Endothelial cell of umbilical vein (primary cell): ENCODE measurements at regions not wholly inside any gene's neighbourhood (a gene's known extent, or its start where the extent isn't known, plus 50 kb on each side); places are given as distances from the start of the nearest gene placed in this dataset.

Experiments
- BruUV-seq: library from RNA; stranded (reverse); fragments of 400-500 nt; replicated peaks from 2 replicates; lab custom pipeline; 2021; lab: Mats Ljungman, UMichigan
- CTCF ChIA-PET: fragments of 300-600, 350-600 bp; sonication (Branson Sonifier 250); formaldehyde crosslinking; loops from one replicate; lab custom pipeline; 2021; ENCODE audit warnings: antibody characterized with exemption, inconsistent platforms; lab: Charles Lee
- POLR2A ChIA-PET: fragments of 300-600, 350-600 bp; sonication (Branson Sonifier 250); formaldehyde crosslinking; loops from one replicate; lab custom pipeline; 2021; ENCODE audit warnings: antibody characterized with exemption, inconsistent platforms; lab: Charles Lee
- DNase-seq: peaks from one replicate; pipeline ENCODE4 v3.0.0-alpha.2; 2011; ENCODE audit warnings: low read depth, low spot score
- FAIRE-seq: peaks from 2 replicates; lab custom pipeline; 2011; peaks lifted over from hg19 to GRCh38; lab: Jason Lieb, UNC
- H2AFZ ChIP-seq: 2 replicates; pipeline ENCODE4 v1.6.0; 2012; ENCODE audit warnings: low read depth, low read length, control low read depth, inconsistent platforms
- H3K27ac ChIP-seq: 2 replicates; pipeline ENCODE4 v1.5.1; 2011; ENCODE audit warnings: low read depth, mild to moderate bottlenecking, control low read depth, low read length, moderate library complexity; ENCODE audit not compliant: insufficient read depth
- H3K27me3 ChIP-seq, 2 experiments: 2 replicates each; pipeline versions ENCODE4 v1.6.0 to v1.6.1; 2011; ENCODE audit warnings: low read length in 2 of 2, mixed read lengths in 1 of 2; ENCODE audit not compliant: control insufficient read depth in 2 of 2, insufficient read depth in 2 of 2
- H3K36me3 ChIP-seq, 2 experiments: 2 replicates in 1 of 2; 3 replicates in 1 of 2; pipeline ENCODE4 v1.5.1; 2011; ENCODE audit warnings: low read length in 2 of 2, mild to moderate bottlenecking in 1 of 2, moderate library complexity in 1 of 2; ENCODE audit not compliant: control insufficient read depth in 2 of 2, insufficient read depth in 2 of 2; ENCODE audit errors: extremely low read depth in 1 of 2
- H3K4me1 ChIP-seq: 3 replicates; pipeline ENCODE4 v1.5.1; 2011; ENCODE audit warnings: mild to moderate bottlenecking, low read length; ENCODE audit not compliant: control insufficient read depth, insufficient read depth; ENCODE audit errors: extremely low read depth
- H3K4me2 ChIP-seq: 2 replicates; pipeline ENCODE4 v1.6.1; 2011; ENCODE audit warnings: low read length, control low read depth, mixed read lengths; ENCODE audit not compliant: insufficient read depth
- H3K4me3 ChIP-seq, 3 experiments: fragments of 200-600 bp in 1 of 3; sonication (generic), shearing (Covaris generic) in 1 of 3; replicated peaks in 1 of 3; 2 replicates each; pipeline ENCODE4 v1.5.1; 2011 to 2016; ENCODE audit warnings: control low read depth in 3 of 3, low read length in 3 of 3, mild to moderate bottlenecking in 2 of 3, inconsistent platforms in 1 of 3, low read depth in 1 of 3, moderate library complexity in 1 of 3; ENCODE audit not compliant: insufficient read depth in 1 of 3
- H3K79me2 ChIP-seq: 2 replicates; pipeline ENCODE4 v1.6.0; 2012; ENCODE audit warnings: low read length, inconsistent platforms; ENCODE audit not compliant: control insufficient read depth, insufficient read depth
- H3K9ac ChIP-seq: replicated peaks from 2 replicates; pipeline ENCODE3; 2011; ENCODE audit warnings: low read length, control low read depth; ENCODE audit not compliant: insufficient read depth; ENCODE audit errors: extremely low read depth
- H3K9me1 ChIP-seq: replicated peaks from 3 replicates; pipeline ENCODE4 v1.6.0; 2011; ENCODE audit warnings: mild to moderate bottlenecking, low read length; ENCODE audit not compliant: control insufficient read depth, insufficient read depth; ENCODE audit errors: extremely low read depth
- H3K9me3 ChIP-seq: replicated peaks from 2 replicates; pipeline ENCODE4 v1.5.1; 2012; ENCODE audit warnings: low read length, inconsistent platforms; ENCODE audit not compliant: control insufficient read depth, insufficient read depth
- H4K20me1 ChIP-seq: replicated peaks from 2 replicates; pipeline ENCODE3; 2011; ENCODE audit warnings: mild to moderate bottlenecking, low read length; ENCODE audit not compliant: control insufficient read depth, insufficient read depth; ENCODE audit errors: extremely low read depth
- CTCF ChIP-seq, 2 donors: IDR thresholded peaks; 1 replicate in 1 of 2; 2 replicates in 1 of 2; pipeline ENCODE4 v1.5.1; 2011; ENCODE audit warnings: low read length in 2 of 2, mild to moderate bottlenecking in 2 of 2, moderate library complexity in 2 of 2, control low read depth in 1 of 2, inconsistent platforms in 1 of 2, low read depth in 1 of 2; ENCODE audit not compliant: insufficient read depth in 1 of 2; ENCODE audit errors: extremely low read depth in 1 of 2
- EZH2 ChIP-seq: IDR thresholded peaks from 2 replicates; pipeline ENCODE4 v1.6.1; 2012; ENCODE audit warnings: borderline replicate concordance, low read depth, mild to moderate bottlenecking, moderate library complexity, low read length, inconsistent platforms; ENCODE audit not compliant: severe bottlenecking
- FOS ChIP-seq: IDR thresholded peaks from 2 replicates; pipeline ENCODE4 v1.6.1; 2011; ENCODE audit warnings: mild to moderate bottlenecking, low read length, moderate library complexity, borderline replicate concordance; ENCODE audit not compliant: insufficient read depth
- GATA2 ChIP-seq: IDR thresholded peaks from 2 replicates; pipeline ENCODE4 v1.7.0; 2011; ENCODE audit warnings: low read depth, mild to moderate bottlenecking, moderate library complexity, mixed read lengths, low read length; ENCODE audit not compliant: insufficient read length, insufficient read depth
- JUN ChIP-seq: IDR thresholded peaks from 2 replicates; pipeline ENCODE4 v1.6.1; 2011; ENCODE audit warnings: borderline replicate concordance, low read depth; ENCODE audit not compliant: insufficient read length, insufficient read depth
- MAX ChIP-seq: IDR thresholded peaks from 2 replicates; pipeline ENCODE4 v1.6.1; 2011; ENCODE audit not compliant: insufficient read depth, insufficient read length
- MYC ChIP-seq: IDR thresholded peaks from one replicate; pipeline ENCODE4 v1.6.1; 2011; ENCODE audit warnings: mild to moderate bottlenecking, low read depth, low read length
- POLR2A ChIP-seq: IDR thresholded peaks from 2 replicates; pipeline ENCODE4 v1.6.1; 2012; ENCODE audit warnings: low read depth, mild to moderate bottlenecking, control low read depth, low read length
- POLR2AphosphoS5 ChIP-seq: IDR thresholded peaks from 2 replicates; pipeline ENCODE4 v1.6.1; 2012; ENCODE audit warnings: low read depth, mild to moderate bottlenecking, control low read depth, low read length, moderate library complexity; ENCODE audit not compliant: insufficient read depth
- dilution Hi-C: fragments of 300-500 bp; cut with MboI; formaldehyde crosslinking; loops from one replicate; pipeline ENCODE4 v1.15.0; 2019; ENCODE audit warnings: low sequenced_read_pairs; ENCODE audit not compliant: extremely low pct_ligation_motif_present
- intact Hi-C: fragments of 100-400 bp; cut with micrococcal nuclease; formaldehyde crosslinking; loops from one replicate; pipeline ENCODE4 v1.10.0; 2022

- Histone ChIP-seq H3K9ac (no peak overlapping the region), H4K20me1 (no peaks in the 10 kb centered on the region), H3K79me2 (no peaks in the 10 kb centered on the region), H3K27me3 (no peaks in the 10 kb centered on the region), H3K4me3 (no peak overlapping the region), H3K9me1 (no peaks in the 10 kb centered on the region), H3K4me1 (no peaks in the 10 kb centered on the region), H3K4me2 (no peak overlapping the region), H2AFZ (no peak overlapping the region), H3K9me3 (no peaks in the 10 kb centered on the region), H3K36me3 (no peaks in the 10 kb centered on the region), H3K27ac (no peak overlapping the region)
- POLR2A ChIA-PET, result no interaction called here
- intact Hi-C loops, result no loop called here
- DNase-seq, result no peak
- FAIRE-seq, result no peak
- no TSS peak for BruUV-seq
- dilution Hi-C loops, result no loop called here
- CTCF ChIA-PET, result no interaction called here
- TF ChIP-seq MYC, result no peak
- TF ChIP-seq POLR2A, result no peak
- TF ChIP-seq MAX, result no peak
- no peak for TF ChIP-seq FOS
- TF ChIP-seq CTCF (IDR thresholded peaks at IDR 0.05; ENCODE audit: extremely low read depth in 1 of 2, insufficient read depth in 1 of 2, low read depth in 1 of 2, low read length in 2 of 2), result no peak
- TF ChIP-seq JUN, result no peak
- TF ChIP-seq GATA2, result no peak
- TF ChIP-seq EZH2, result no peak
- TF ChIP-seq POLR2AphosphoS5, result no peak
Observed at GRCh38 chr13:91101381-91101780, 246.1 kb upstream of the MIR17HG start.
